Muscle of back (tissue), 3 donors: ENCODE measurements at regions not wholly inside any gene's neighbourhood (a gene's known extent, or its start where the extent isn't known, plus 50 kb on each side); places are given as distances from the start of the nearest gene placed in this dataset.
A peak's percentile ranks its signal among the peaks of the same experiment; 100 is the strongest.
"Not testable (repeated sequence)": the region's sequence is repeated elsewhere in the genome, so short reads cannot be mapped to it uniquely, and the experiment has no call there.

Source experiments
- DNase-seq, 3 donors: peaks; one replicate each; pipeline versions ENCODE4 v3.0.0 to v3.0.0-alpha.2; 2013

DNA sequence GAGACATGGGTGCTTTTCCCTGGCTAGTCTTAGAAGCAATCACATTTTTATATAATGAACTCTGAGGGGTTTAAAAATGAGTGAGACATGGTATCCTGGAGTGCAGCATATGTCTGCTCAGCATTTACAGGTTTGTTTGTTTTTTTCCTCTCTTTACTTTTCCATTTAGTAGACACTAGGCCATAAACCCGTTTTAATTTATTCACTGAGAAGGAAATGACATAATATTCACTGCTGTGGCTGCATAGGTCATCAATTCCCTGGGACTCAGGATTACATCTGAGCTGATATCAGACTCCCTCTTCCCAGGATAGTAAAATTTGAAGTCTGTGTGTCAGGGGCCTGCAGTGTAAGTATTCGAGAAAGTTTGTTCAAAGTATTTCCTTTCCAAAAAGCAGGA lies 178.9 kb upstream of the SPRY1 start:
- DNase-seq, result no peak

DNA sequence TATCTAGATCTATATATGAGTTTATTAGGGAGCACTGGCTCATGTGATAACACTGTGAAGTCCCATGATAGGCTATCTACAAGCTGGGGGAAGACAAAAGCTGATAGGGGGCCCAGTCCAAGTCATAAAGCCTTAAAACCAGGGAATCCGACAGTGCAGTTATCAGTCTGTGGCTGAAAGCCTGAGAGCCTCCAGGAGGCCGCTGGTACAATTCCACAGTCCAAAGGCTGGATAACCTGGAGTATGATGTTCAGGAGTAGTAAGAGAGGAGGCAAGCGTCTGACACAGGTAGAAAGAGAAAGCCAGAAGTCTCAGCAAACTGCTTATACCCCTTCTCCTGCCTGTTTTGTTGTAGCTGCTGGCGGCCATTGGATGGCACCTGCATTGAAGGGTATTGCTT lies 177.6 kb upstream of the SPRY1 start:
- DNase-seq, result no peak

DNA sequence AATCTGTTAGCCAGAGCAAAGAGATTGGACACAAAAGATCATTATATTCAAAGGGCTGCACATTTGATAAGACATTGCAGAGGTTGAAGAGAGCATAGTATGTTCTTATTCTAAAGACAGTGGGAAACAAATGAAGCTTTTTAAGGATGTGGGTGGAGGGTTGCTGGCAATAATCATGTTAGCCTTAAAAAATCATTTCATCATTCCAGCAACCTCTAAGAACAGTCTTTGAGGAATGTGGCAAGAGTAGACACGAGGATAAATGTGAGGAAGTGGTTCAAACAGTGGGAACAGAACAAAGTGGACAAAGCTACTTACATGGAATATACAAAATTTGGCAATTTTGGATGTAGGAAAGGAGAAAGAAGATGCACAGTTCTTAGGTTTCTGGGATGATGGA lies 167.3 kb upstream of the SPRY1 start:
- DNase-seq, result no peak

DNA sequence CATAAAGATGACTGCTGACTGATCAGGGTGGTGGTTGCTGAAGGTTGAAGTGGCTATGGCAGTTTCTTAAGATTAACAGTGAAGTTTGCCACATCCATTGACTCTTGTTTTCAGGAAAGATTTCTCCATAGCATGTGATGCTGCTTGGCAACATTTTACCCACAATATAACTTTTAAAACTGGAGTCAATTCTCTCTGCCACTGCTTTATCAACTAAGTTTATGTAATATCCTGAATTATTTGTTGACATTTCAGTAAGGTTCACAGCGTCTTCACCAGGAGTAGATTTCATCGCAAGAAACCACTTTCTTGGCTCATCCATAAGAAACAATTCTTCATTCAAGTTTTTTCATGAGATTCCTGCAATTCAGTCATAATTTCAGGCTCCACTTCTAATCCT lies 166.5 kb upstream of the SPRY1 start:
- DNase-seq, result no peak

DNA sequence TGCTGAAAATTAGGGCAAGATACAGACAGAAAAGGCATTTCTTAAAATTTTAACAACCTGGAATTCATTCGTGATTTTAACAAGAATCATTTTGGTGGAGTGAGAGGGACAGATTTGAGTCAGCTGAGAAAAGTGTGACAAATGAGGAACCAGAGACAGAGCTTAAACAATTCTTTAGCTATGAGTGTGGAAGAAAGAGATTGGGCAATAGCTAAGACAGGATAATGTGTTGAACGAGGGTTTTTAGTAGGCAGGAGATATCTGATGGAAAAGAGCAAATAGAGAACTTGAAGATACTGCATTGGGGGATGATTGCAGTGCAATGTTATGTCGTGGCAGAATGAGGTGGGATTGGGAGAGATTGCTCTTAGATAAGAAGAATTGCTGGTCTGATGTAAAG lies 164.2 kb upstream of the SPRY1 start:
- peak in 1 of 3 donors; percentile 41 for DNase-seq

DNA sequence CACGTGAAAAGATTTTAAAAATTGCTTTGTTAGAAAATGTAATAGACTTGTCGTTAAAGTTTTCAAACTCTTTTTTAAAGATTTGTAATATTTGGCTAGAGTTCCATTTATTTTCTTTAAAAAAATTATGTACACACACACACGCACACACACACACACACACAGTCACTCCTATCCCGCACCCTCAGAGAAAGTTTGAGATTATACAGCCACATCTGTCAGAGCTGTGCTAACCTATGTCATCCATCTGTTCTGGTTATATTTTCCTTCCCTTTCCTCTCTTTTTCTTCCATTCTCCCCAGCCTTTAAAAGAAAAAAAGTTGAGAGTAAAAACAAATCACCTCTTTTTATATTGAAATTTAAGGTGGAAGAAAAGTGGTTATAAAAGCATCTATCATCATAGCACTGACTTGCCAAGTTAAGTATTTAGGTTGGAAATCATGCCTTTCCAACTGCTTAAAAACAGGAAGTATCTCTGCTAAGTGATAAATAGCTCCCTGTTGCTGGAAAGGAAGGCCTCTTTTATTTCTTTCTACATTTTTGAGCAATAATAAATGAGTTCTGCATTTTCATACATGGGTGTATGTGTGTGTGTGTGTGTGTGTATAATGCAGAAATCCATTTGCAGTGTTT lies 163.3 kb upstream of the SPRY1 start:
- peak in 1 of 3 donors; percentile 53 for DNase-seq

DNA sequence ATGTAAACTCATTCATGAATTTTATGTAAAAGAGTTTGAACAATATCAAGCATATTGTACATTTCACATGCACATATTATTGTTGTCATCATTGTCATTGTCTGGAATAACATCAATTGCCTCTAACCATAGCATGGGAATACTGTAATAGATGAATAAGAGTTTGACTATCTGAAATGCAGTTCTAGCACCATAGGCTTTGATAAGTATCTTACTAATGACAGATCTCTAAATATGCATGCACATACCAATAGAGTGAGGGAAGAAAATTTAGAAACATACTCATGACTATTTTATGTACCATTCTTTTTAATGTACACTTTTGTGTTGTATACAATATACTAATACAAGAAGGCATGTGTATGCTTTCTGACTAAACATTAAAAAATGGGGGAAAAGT lies 161.6 kb upstream of the SPRY1 start:
- peak in 1 of 3 donors; percentile 44 for DNase-seq

DNA sequence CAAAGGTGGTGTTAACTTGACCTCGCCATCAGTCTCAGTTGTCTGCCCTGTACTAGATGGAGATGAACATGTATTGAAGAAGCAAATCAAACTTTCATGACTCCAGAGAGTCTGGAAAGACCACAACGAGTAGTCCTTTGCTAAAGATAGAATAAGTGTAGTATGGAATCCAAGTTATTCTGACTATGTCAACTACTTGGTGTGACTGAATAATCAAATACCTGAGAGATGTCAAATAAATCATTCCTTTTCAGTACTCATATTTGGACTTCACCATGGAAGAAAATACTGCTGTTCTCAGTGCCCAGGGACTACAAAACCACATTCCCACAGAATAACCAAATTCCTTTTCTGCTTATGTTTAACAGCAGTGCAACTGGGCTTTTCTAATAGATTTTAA lies 161.2 kb upstream of the SPRY1 start:
- DNase-seq, result peak in 1 of 3 donors; percentile 72

DNA sequence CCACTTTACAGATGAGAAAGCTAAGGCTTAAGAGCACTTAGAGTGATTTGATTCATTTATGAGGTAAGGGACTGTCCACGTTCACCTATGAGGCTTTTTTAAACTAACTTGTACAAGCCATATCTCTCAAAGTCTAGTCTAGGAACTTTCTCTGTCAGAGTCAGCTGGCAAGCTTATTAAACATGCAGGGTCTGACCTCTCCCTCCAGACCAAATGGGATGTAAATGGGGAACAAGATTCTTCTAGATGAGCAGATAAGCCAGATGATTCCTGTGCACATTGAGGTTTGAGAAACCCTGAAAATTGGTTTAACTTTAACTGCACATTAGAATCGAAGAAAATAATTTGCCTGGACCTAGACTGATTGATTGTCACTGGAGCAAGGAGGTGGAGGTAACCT lies 160.0 kb upstream of the SPRY1 start:
- no peak for DNase-seq

DNA sequence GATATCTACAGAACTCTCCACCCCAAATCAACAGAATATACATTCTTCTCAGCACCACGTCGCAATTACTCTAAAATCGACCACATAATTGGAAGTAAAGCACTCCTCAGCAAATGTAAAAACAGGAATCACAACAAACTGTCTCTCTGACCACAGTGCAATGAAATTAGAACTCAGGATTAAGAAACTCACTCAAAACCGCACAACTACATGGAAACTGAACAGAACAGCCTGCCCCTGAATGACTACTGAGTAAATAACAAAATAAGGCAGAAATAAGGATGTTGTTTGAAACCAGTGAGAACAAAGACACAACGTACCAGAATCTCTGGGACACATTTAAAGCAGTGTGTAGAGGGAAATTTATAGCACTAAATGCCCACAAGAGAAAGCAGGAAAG lies 156.3 kb upstream of the SPRY1 start:
- not testable (repeated sequence) for DNase-seq

DNA sequence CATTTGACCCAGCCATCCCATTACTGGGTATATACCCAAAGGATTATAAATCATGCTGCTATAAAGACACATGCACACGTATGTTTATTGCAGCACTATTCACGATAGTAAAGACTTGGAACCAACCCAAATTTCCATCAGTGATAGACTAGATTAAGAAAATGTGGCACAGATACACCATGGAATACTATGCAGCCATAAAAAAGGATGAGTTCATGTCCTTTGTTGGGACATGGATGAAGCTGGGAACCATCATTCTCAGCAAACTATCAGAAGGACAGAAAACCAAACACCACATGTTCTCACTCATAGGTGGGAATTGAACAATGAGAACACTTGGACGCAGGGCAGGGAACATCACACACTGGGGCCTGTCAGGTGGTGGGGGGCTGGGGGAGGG lies 153.4 kb upstream of the SPRY1 start:
- DNase-seq, result not testable (repeated sequence)

DNA sequence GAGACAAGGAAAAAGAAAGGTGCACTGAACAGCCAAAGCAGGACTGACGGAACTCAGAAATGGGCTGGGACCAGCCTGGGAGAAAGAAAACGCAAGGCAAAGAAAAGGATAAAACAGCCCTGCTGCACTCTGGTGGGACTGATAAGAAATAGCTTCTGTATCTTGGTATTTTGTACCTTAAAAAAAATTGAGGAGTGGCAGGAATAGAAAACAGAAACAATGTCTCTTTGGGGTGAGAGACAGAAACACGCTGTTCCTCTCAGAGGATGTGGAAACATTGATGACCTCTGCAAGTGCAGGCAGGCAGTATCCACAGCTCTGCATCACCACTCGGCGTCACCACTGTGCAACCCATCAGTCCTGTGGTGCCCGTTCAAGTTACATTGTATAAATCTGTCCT lies 152.5 kb upstream of the SPRY1 start:
- no peak for DNase-seq

DNA sequence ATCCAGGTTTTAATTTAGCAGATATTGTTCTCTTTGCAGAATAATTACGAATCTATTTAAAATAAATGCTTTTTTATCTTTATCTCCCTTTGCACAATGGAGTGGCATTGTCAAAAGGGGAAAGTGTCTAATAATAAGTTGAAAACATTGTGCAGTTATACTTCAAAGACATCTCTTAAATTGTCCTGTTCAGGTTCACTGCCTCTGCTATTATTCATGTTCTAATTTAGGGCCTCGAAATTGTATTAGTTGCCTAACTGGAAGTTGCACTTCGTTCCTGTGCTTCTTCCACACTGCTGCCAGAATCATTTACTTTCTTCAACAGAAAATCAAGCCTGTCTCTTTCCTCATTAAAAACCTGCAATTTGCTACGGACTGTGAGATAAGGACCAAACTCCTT lies 150.5 kb upstream of the SPRY1 start:
- DNase-seq, result no peak

DNA sequence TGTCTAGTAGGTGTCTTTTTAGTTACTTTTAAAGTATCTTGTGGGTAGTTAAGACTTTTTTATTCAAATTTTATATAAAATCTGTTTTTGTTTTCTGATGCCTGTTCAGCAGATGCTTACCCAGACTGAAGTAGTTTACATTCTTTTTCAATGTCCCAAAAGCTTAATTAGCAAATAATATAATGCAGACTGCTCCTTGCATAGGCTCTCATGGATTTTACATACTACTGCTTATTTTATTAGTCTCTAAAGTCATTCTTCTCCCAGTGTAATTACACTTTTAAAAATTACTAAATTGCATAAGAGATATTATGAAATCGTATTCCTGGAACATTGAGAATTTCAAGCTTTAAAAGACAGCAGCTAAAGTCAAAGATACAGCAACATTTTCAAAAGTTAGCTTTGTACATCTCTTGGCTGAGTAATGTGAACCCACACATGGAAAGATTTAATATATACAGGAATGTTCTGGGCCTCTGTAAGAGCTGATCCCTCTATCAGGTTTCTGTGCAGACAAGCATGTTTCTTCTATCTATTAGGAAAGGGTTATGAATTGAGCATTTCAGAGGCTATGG lies 148.4 kb upstream of the SPRY1 start:
- peak in 1 of 3 donors; percentile 74 for DNase-seq

DNA sequence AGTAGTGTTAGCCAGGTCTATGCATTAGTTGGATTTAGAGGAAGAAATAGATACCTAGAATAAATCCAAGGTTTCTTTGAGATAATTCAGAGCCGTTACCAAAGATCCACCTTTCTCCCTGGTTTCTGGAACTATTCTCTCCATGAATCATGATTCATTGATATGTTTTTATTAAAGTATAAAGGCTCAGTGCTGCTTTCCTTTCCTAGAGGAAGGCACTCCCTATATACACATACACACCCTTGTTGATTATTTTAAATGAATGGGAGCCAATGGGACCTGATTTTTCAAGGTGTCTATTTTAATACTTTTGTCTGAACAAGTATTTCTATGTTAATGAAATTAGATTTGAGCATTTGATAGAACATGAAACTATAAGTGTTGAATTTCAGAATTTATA lies 146.8 kb upstream of the SPRY1 start:
- DNase-seq, result no peak

DNA sequence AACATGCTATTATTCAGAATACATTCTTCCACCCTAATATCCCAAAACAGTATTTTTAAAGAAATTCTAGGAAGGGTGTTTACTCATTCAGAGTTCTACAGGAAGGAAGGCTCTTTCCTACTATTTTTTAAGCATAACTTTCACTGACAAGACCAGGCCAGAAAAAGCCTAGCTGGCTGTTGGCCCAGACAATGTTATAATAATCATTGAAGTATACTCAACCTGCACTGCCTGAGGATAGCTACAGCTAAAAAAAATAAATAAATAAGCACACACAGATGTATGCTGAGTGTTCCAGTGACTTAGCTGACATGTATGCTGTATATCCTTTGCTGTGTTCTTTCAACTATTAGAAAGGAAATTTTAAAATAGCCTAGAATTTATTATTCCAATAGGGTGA lies 145.8 kb upstream of the SPRY1 start:
- DNase-seq, result peak; percentile 64 to 93 (median 85)

DNA sequence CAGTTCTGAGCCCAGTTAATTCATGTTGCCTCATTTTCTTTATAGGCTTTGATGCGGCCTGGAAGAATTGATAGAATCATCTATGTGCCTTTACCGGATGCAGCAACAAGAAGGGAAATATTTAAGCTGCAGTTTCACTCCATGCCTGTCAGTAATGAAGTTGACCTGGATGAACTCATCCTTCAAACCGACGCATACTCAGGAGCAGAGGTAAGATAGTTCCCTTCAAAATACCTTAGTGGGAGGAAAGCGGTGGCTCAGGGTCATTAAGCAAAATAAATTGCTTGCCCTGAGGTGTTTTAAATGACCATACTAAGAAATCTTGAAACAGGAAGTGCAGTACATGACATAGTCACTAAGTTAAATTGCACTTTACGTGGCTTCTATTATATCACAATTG lies 140.6 kb upstream of the SPRY1 start:
- no peak for DNase-seq

DNA sequence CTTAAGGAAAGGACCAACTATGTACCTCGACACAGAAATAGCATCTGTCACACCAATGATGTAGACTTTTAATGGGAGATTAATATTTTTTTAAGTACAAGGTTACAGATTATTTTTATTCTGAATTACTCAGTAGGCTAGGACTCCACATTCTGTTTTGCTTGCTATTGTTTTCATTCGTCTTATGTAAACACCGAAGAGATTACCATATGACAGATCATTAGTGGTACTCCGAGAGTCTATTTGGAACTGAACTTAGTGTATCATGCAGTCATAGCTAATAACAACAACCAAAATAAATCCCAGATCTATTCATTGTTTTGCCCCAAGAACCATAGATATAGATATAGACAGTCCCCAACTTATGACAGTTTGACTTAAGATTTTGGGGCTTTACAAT lies 139.7 kb upstream of the SPRY1 start:
- DNase-seq, result no peak

DNA sequence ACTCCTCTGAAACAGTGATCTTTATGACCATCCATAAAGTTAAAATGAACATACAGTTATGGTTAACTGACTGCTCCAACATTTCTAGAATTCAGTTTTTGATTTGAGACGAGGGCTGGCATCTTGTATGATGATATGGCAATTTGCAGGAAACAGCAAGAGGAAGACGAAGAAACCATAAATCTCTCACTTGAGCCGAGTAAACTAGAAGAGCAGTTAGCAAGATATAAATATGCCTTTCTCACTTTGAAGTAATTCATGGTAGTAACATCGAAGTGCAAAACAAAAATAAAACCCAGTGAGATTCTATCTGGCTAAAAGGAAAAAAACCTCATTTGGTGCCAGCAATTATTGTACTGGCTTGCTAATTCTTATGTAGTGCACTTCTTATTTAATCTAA lies 139.0 kb upstream of the SPRY1 start:
- no peak for DNase-seq

DNA sequence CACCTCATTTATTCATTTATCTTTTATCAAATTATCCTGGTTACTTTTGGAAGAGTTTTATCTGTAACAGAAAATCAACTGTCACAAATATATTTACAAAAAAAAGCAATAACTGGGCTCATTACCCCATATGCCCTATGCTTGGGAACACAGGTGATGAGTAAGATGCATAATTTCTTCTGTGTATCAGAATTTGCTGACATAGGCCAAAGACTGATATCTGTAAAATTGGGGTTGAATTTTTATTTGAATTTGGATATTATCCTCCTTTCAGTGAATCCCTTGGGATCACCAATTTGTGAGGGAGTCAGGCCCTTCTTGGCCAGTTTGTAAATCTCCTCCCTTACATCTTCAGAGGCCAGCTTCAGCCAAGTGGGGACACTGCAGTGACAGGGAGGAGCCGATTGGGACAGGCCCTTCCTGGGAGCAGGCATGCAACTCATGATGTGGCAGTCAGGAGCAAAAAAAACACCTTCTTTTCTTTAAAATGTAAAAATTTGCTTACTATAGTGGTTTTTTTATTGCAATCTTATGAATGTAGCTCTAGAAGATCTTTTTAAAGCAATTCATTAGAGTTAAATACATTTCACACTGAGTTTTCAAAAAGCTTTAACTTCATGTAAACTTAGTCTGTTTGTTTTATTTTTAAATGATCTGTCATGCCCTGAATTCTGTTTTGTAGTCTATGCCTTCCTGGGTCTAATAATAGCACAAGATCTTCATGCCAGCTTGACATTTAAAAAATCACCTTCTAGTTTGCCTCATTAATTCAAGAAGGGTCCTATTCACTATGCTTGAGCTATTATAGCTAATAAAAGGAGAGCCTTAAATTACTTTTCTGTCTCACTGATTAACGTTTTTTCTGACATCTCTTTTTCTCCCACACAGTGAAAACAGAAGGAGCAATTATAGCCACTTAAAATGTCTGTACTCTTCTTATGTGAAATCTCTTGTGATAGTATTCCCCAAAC lies 136.6 kb upstream of the SPRY1 start:
- no peak for DNase-seq

DNA sequence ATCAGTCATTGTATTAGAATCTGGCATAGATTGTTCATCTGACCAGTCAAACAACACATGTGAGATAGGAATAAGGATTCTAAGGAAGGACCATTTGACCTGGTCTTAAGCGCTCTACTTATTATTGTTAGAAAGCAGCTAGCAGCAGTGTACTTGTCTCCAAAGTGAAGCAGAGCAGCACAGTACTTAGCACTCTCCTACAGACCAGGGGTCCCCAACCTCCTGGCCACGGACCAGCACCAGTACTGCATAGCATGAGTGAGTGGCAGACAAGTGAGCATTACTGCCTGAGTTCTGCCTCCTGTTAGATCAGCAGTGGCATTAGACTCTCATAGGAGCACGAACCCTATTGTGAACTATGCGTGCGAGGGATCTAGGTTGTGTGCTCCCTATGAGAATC lies 135.9 kb upstream of the SPRY1 start:
- DNase-seq, result no peak

DNA sequence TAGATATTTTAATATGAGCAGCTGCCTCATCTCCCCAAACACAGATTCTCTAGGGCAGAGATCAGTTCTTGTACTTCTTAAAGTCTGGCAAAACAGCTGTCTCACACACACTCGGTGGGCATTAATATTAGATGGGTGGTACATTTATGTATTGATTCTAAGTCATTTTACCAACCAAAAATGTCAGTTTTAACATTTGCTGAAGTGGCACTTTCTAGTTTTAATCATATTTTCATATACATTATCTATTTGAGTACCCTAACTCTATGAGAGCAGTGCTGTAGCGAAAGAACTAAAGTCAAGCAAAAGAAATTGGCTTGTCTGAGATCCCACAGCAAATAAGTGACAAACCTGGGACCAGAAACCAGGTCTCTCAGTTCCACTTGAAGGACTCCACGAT lies 134.5 kb upstream of the SPRY1 start:
- no peak for DNase-seq

DNA sequence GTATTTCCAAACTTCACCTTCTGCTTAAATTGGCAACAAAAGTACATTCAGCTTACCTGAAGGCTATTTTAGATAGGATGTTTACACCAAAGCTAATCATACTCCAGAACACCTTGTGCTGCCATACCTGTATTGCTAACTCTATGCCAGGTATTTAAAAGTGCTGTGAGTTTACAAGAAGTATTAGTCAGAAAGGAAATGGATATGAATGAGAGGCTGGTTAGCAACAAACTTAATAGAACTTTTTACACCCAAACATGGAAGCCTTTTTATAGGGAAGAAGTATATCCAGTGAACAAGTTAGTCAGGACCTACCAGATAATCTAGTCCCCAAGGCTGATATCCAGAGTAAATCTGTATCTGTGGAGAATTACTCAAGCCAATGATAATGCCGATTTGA lies 131.2 kb upstream of the SPRY1 start:
- no peak for DNase-seq
